ENCODE measurements at regions not wholly inside any gene's neighbourhood (a gene's known extent, or its start where the extent isn't known, plus 50 kb on each side); places are given as distances from the start of the nearest gene placed in this dataset.

- H3K4me2 ChIP-seq, result no peak overlapping the region
- no peaks in the 10 kb centered on the region for H3K79me2 ChIP-seq (ENCODE audit: insufficient read depth)
- H3K36me3 ChIP-seq (replicated peaks in 1 of 2; ENCODE audit: control insufficient read depth in 1 of 2, insufficient read depth in 2 of 2, low read length in 1 of 2), result no peaks in the 10 kb centered on the region
- no peak overlapping the region for H2AFZ ChIP-seq (ENCODE audit: low read depth)
- no peak for DNase-seq
- H3K4me1 ChIP-seq (ENCODE audit: control insufficient read depth in 1 of 2, insufficient read depth in 2 of 2, low read depth in 1 of 2, low read length in 1 of 2), result no peaks in the 10 kb centered on the region
- no peak overlapping the region for H3K4me3 ChIP-seq (ENCODE audit: low read depth in 2 of 2, low read length in 1 of 2)
- CTCF ChIA-PET, result interaction anchor here (0.6 kb wide), 1 partner anchor 25 kb away, joined by 3 read pairs; no protein-coding TSS in a partner anchor
- POLR2A ChIA-PET, result no interaction called here
- H3K9ac ChIP-seq, result no peak overlapping the region
- TF ChIP-seq PBX3 (IDR thresholded peaks at IDR 0.05), result no peak
- TF ChIP-seq USF1 (IDR thresholded peaks at IDR 0.05; ENCODE audit: borderline replicate concordance, low read depth), result no peak
- no peak for TF ChIP-seq EP300 (IDR thresholded peaks at IDR 0.05; ENCODE audit: borderline replicate concordance in 1 of 2, low read depth in 1 of 2, low read length in 1 of 2)
- TF ChIP-seq RFX5 (IDR thresholded peaks at IDR 0.05; ENCODE audit: low read length), result no peak
- TF ChIP-seq TAF1 (IDR thresholded peaks at IDR 0.05; ENCODE audit: borderline replicate concordance, low read depth, low read length), result no peak
- TF ChIP-seq USF2 (IDR thresholded peaks at IDR 0.05; ENCODE audit: borderline replicate concordance, low read depth, low read length), result no peak
- TF ChIP-seq IRF3 (IDR thresholded peaks at IDR 0.05; ENCODE audit: low read depth, low read length), result no peak
- TF ChIP-seq RXRA (IDR thresholded peaks at IDR 0.05; ENCODE audit: borderline replicate concordance, low read depth), result no peak
- TF ChIP-seq YY1 (IDR thresholded peaks at IDR 0.05; ENCODE audit: low read depth), result no peak
- TF ChIP-seq CTCF (IDR thresholded peaks at IDR 0.05), result no peak
- H3K27ac ChIP-seq (ENCODE audit: low read depth in 2 of 2, low read length in 1 of 2), result no peak overlapping the region
- peaks cover 14% of the 10 kb centered on the region; the same call in 1 of the 2 replicates for H3K9me3 ChIP-seq
- H3K9me2 ChIP-seq, result no peaks in the 10 kb centered on the region
- H4K20me1 ChIP-seq (ENCODE audit: insufficient read depth), result no peaks in the 10 kb centered on the region
- H3F3A ChIP-seq (replicated peaks; ENCODE audit: insufficient read depth), result no peaks in the 10 kb centered on the region
- no peaks in the 10 kb centered on the region for H3K27me3 ChIP-seq (ENCODE audit: insufficient read depth)
These were observed 292.9 kb upstream of the CA10 start for GRCh38 chr17:52451294-52451861.

GRCh38 chr17:52442350-52442749, 283.8 kb upstream of the CA10 start:
- Histone ChIP-seq H3K9me2 (no peaks in the 10 kb centered on the region; the same call in 1 of the 2 replicates), H4K20me1 (ENCODE audit: insufficient read depth) (no peaks in the 10 kb centered on the region), H3K4me1 (ENCODE audit: control insufficient read depth in 1 of 2, insufficient read depth in 2 of 2, low read depth in 1 of 2, low read length in 1 of 2) (no peaks in the 10 kb centered on the region), H3K27ac (ENCODE audit: low read depth in 2 of 2, low read length in 1 of 2) (no peak overlapping the region), H3K27me3 (ENCODE audit: insufficient read depth) (no peaks in the 10 kb centered on the region), H3K9ac (no peak overlapping the region), H3K9me3 (peaks cover 8% of the 10 kb centered on the region; the same call in 1 of the 2 replicates), H3K4me2 (no peak overlapping the region), H3F3A (replicated peaks; ENCODE audit: insufficient read depth) (no peaks in the 10 kb centered on the region), H3K4me3 (ENCODE audit: low read depth in 2 of 2, low read length in 1 of 2) (no peak overlapping the region), H3K36me3 (replicated peaks in 1 of 2; ENCODE audit: control insufficient read depth in 1 of 2, insufficient read depth in 2 of 2, low read length in 1 of 2) (no peaks in the 10 kb centered on the region), H3K79me2 (ENCODE audit: insufficient read depth) (no peaks in the 10 kb centered on the region), H2AFZ (ENCODE audit: low read depth) (no peak overlapping the region)
- CTCF ChIA-PET, result no interaction called here
- 15% methylated on average over 2 of the region's 2 CpGs for WGBS (ENCODE audit: low lambda C conversion rate)
- POLR2A ChIA-PET, result no interaction called here
- DNase-seq, result no peak
- TF ChIP-seq ELF1 (IDR thresholded peaks at IDR 0.05), result no peak
- TF ChIP-seq FOXM1 (IDR thresholded peaks at IDR 0.05; ENCODE audit: low read depth), result no peak
- no peak for TF ChIP-seq YY1 (IDR thresholded peaks at IDR 0.05; ENCODE audit: low read depth)
- TF ChIP-seq EP300 (IDR thresholded peaks at IDR 0.05; ENCODE audit: borderline replicate concordance in 1 of 2, low read depth in 1 of 2, low read length in 1 of 2), result no peak
- TF ChIP-seq USF1 (IDR thresholded peaks at IDR 0.05; ENCODE audit: borderline replicate concordance, low read depth), result no peak
- TF ChIP-seq USF2 (IDR thresholded peaks at IDR 0.05; ENCODE audit: borderline replicate concordance, low read depth, low read length), result no peak
- TF ChIP-seq IRF3 (IDR thresholded peaks at IDR 0.05; ENCODE audit: low read depth, low read length), result no peak
- TF ChIP-seq SMC3 (IDR thresholded peaks at IDR 0.05; ENCODE audit: low read depth, low read length), result no peak
- TF ChIP-seq RAD21 (IDR thresholded peaks at IDR 0.05; ENCODE audit: low read length), result no peak
- TF ChIP-seq MEF2A (IDR thresholded peaks at IDR 0.05; ENCODE audit: borderline replicate concordance, low read depth), result no peak
